Transverse colon (tissue), 4 donors: ENCODE measurements at regions not wholly inside any gene's neighbourhood (a gene's known extent, or its start where the extent isn't known, plus 50 kb on each side); places are given as distances from the start of the nearest gene placed in this dataset.

ENCODE experiments used
- CTCF ChIP-seq, 5 experiments: fragments of 200-600 bp in 3 of 5; fragments of 450-650 bp in 2 of 5; sonication (generic) in 3 of 5; IDR thresholded peaks; 1 replicate in 2 of 5; 2 replicates in 3 of 5; pipeline ENCODE4 v1.5.1; 2016 to 2017; ENCODE audit warnings: antibody characterized with exemption in 5 of 5, inconsistent platforms in 3 of 5, mild to moderate bottlenecking in 2 of 5, moderate library complexity in 1 of 5
- POLR2A ChIP-seq: fragments of 450-650 bp; IDR thresholded peaks from one replicate; pipeline ENCODE4 v1.6.1; 2016; ENCODE audit warnings: antibody characterized with exemption, mild to moderate bottlenecking, moderate library complexity
- POLR2AphosphoS5 ChIP-seq, 3 donors: sonication (generic); formaldehyde crosslinking; IDR thresholded peaks; one replicate each; pipeline ENCODE4 v1.6.1; 2016; ENCODE audit warnings: antibody characterized with exemption in 3 of 3

- TF ChIP-seq CTCF (IDR thresholded peaks at IDR 0.05), result no peak
- no peak for TF ChIP-seq POLR2A
- TF ChIP-seq POLR2AphosphoS5 (IDR thresholded peaks at IDR 0.05), result no peak
These were observed 131.0 kb upstream of the TMTC2 start for GRCh38 chr12:82555699-82556098.
